Gastroesophageal sphincter (tissue), 4 donors: ENCODE measurements at regions not wholly inside any gene's neighbourhood (a gene's known extent, or its start where the extent isn't known, plus 50 kb on each side); places are given as distances from the start of the nearest gene placed in this dataset.
"Not testable (repeated sequence)": the region's sequence is repeated elsewhere in the genome, so short reads cannot be mapped to it uniquely, and the experiment has no call there.

Experiments used
- ATAC-seq: fragments of 150-250 bp; one replicate; pipeline ENCODE4 v1.9.1; 2016; ENCODE audit warnings: mild to moderate bottlenecking, moderate library complexity
- H3K27ac ChIP-seq, 4 donors: fragments of 200-600 bp; sonication (generic) in 3 of 4; 1 replicate in 3 of 4; 2 replicates in 1 of 4; pipeline ENCODE4 v1.5.1; 2016 to 2019
- H3K27me3 ChIP-seq: fragments of 200-600 bp; sonication (generic); one replicate; pipeline ENCODE4 v1.5.1; 2019
- H3K36me3 ChIP-seq, 2 donors: fragments of 200-600 bp; sonication (generic); one replicate each; pipeline ENCODE4 v1.5.1; 2019; ENCODE audit warnings: control low read depth in 1 of 2
- H3K4me1 ChIP-seq, 3 donors: fragments of 200-600 bp; sonication (generic); 1 replicate in 2 of 3; 2 replicates in 1 of 3; pipeline ENCODE4 v1.5.1; 2016 to 2019; ENCODE audit warnings: control low read depth in 2 of 3
- H3K4me3 ChIP-seq, 2 donors: fragments of 200-600 bp; sonication (generic); one replicate each; pipeline ENCODE4 v1.5.1; 2019; ENCODE audit warnings: mild to moderate bottlenecking in 1 of 2, moderate library complexity in 1 of 2
- H3K9me3 ChIP-seq, 3 donors: fragments of 200-600 bp; sonication (generic); one replicate each; pipeline ENCODE4 v1.5.1; 2017 to 2019; ENCODE audit warnings: control low read depth in 2 of 3
- EP300 ChIP-seq: sonication (generic); formaldehyde crosslinking; IDR thresholded peaks from one replicate; pipeline ENCODE4 v1.6.1; 2017; ENCODE audit warnings: antibody characterized with exemption, mild to moderate bottlenecking
- POLR2A ChIP-seq, 2 donors: fragments of 450-650 bp; IDR thresholded peaks; one replicate each; pipeline ENCODE4 v1.6.1; 2017; ENCODE audit warnings: antibody characterized with exemption in 2 of 2, mild to moderate bottlenecking in 2 of 2, moderate library complexity in 1 of 2
- POLR2AphosphoS5 ChIP-seq: sonication (generic); formaldehyde crosslinking; IDR thresholded peaks from one replicate; pipeline ENCODE4 v1.6.1; 2017; ENCODE audit warnings: antibody characterized with exemption
- WGBS, 2 donors: methylation state at CpG; one replicate each; pipeline ENCODE4 v1.1.5; 2018; ENCODE audit warnings: low coverage in 1 of 2; 5-methylcytosine and 5-hydroxymethylcytosine counted together
- TF ChIP-seq, protein P1 (sequence below), 4 experiments: fragments of 200-600 bp in 2 of 4; fragments of 450-650 bp in 2 of 4; sonication (generic) in 1 of 4; IDR thresholded peaks; one replicate each; pipeline ENCODE4 v1.5.1; 2017 to 2019; ENCODE audit warnings: antibody characterized with exemption in 4 of 4, mild to moderate bottlenecking in 2 of 4, moderate library complexity in 2 of 4

DNA sequence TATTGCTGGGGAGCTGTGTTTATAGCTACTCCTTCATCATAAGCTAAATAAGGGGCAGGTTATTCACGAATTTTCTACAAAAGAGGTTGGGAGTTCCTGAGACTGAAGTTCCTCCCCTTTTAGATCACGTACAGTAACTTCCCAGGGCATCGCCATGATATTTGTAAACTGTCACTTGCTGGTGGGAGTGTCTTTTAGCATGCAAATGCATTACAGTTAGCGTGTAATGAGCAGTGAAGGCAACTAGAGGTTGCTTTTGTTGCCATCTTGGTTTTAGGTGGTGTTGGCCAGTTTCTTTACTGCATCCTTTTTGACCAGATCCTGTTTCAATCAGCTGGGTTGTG lies 64.4 kb downstream of the IL12A start:
- Histone ChIP-seq H3K36me3 (no peaks in the 10 kb centered on the region), H3K4me1 (peaks cover 0 to 27% (median 0%) of the 10 kb centered on the region in 3 donors), H3K27me3 (no peaks in the 10 kb centered on the region), H3K9me3 (no peaks in the 10 kb centered on the region), H3K27ac (peak overlapping the region in 3 of 4 donors; percentile 35 to 45 (median 38)), H3K4me3 (peak overlapping the region; percentile 27 to 29)
- WGBS, 2 donors = 6 to 43% methylated on average over 3 to 4 of the region's 4 CpGs
- ATAC-seq = no peak
- TF ChIP-seq POLR2A (IDR thresholded peaks at IDR 0.05) = no peak
- no peak for TF ChIP-seq EP300
- TF ChIP-seq, protein P1, sequence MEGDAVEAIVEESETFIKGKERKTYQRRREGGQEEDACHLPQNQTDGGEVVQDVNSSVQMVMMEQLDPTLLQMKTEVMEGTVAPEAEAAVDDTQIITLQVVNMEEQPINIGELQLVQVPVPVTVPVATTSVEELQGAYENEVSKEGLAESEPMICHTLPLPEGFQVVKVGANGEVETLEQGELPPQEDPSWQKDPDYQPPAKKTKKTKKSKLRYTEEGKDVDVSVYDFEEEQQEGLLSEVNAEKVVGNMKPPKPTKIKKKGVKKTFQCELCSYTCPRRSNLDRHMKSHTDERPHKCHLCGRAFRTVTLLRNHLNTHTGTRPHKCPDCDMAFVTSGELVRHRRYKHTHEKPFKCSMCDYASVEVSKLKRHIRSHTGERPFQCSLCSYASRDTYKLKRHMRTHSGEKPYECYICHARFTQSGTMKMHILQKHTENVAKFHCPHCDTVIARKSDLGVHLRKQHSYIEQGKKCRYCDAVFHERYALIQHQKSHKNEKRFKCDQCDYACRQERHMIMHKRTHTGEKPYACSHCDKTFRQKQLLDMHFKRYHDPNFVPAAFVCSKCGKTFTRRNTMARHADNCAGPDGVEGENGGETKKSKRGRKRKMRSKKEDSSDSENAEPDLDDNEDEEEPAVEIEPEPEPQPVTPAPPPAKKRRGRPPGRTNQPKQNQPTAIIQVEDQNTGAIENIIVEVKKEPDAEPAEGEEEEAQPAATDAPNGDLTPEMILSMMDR (IDR thresholded peaks at IDR 0.05) = no peak
- TF ChIP-seq POLR2AphosphoS5 = no peak

DNA sequence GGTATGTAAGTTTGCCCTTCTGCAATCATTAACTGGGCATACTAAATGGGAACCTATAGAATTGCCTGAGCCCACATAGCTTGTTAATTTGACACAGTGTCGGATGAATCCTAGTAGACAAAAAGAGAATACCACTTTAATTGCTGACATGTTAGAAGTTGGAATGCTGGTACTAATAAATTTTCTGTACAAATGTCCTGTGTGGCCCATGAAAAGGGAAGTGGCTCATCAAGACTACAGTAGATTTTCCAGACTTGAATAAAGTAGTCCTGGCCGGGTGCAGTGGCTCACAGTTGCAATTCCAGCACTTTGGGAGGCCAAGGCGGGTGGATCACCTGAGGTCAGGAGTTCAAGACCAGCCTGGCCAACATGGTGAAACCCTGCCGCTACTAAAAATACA lies 66.2 kb downstream of the IL12A start:
- H3K4me3 ChIP-seq, H3K36me3 ChIP-seq, H3K27me3 ChIP-seq, H3K27ac ChIP-seq, ATAC-seq, H3K9me3 ChIP-seq: not testable (repeated sequence)
- H3K4me1 ChIP-seq = peaks cover 0 to 15% (median 0%) of the 10 kb centered on the region in 3 donors
- WGBS, 2 donors = 86% methylated on average over 4 of the region's 4 CpGs; no CpG with 5 or more reads in 1 of the 2 donors

DNA sequence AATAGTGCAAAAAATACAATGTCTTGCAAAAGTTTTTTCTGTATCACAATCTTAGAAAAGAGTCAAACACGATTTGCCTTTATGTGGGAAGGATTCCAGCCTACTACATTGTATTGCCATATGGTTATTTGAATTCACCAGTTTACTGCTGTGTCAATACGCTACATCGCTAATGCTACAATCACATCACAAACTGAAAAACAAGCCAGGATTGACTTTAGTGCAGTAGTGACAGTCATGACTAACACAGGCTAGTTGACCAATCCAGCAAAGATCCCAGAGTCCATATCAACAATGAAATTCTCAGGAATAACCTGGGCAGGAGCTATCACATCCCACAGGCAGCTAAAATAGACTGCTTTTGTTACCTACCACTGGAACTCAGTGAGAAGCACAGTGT lies 67.0 kb downstream of the IL12A start:
- Histone ChIP-seq H3K9me3 (no peaks in the 10 kb centered on the region), H3K4me1 (peaks cover 0 to 14% (median 0%) of the 10 kb centered on the region in 3 donors), H3K36me3 (no peaks in the 10 kb centered on the region), H3K4me3 (no peak overlapping the region), H3K27me3 (no peaks in the 10 kb centered on the region), H3K27ac (no peak overlapping the region)
- WGBS, 2 donors = 83 to 85% methylated on average over 1 to 3 of the region's 3 CpGs
- TF ChIP-seq EP300 (no peak), POLR2AphosphoS5 (no peak), POLR2A (IDR thresholded peaks at IDR 0.05) (no peak)
- TF ChIP-seq, protein P1 (IDR thresholded peaks at IDR 0.05) = no peak
- ATAC-seq = no peak

DNA sequence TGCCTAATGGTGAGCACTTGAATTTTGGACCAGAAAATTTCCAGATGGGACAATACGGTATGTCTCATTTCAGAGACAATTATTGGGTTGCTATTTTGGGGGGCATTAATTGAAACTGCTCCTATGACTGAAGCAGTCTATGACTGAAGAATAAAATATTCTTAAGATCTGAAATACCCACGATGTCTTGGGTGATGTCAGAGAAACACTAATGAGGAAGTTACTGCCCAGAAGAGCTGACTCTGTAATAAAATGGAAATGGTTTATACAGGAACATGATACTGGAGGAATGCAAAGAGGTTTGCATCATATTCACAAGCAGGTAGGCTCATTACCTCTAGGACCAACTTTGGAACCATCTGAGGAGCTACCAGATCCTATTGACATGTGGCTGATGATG lies 68.7 kb downstream of the IL12A start:
- Histone ChIP-seq H3K27ac (no peak overlapping the region), H3K4me3 (no peak overlapping the region), H3K36me3 (no peaks in the 10 kb centered on the region), H3K9me3 (no peaks in the 10 kb centered on the region), H3K4me1 (peaks cover 0 to 9% (median 0%) of the 10 kb centered on the region in 3 donors), H3K27me3 (no peaks in the 10 kb centered on the region)
- no peak for ATAC-seq
- TF ChIP-seq, protein P1 (IDR thresholded peaks at IDR 0.05) = no peak
- no peak for TF ChIP-seq POLR2A (IDR thresholded peaks at IDR 0.05)
- no peak for TF ChIP-seq EP300
- TF ChIP-seq POLR2AphosphoS5 = no peak
- WGBS, 2 donors = 66 to 88% methylated on average over 1 to 2 of the region's 2 CpGs

DNA sequence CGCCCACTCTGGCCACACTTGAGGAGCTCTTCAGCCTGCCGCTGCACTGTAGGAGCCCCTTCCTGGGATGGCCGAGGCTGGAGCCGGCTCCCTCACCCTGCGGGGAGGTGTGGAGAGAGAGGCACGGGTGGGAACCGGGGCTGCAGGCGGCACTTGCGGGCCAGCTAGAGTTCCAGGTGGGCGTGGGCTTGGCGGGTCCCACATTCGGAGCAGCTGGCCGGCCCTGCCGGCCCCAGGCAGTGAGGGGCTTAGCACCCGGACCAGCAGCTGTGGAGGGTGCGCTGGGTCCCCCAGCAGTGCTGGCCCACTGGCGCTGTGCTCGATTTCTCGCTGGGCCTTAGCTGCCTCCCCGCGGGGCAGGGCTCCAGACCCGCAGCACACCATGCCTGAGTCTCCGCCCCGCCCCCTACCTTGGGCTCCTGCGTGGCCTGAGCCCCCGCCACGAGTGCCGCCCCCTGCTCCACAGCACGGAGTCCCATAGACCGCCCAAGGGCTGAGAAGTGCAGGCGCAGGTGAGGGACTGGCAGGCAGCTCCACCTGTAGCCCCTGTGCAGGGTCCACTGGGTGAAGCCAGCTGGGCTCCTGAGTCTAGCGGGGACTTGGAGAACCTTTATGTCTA lies 71.9 kb downstream of the IL12A start:
- H3K27me3 ChIP-seq = no peaks in the 10 kb centered on the region
- no peak overlapping the region for H3K27ac ChIP-seq
- TF ChIP-seq EP300 = no peak
- TF ChIP-seq, protein P1 (IDR thresholded peaks at IDR 0.05) = no peak
- no peak for TF ChIP-seq POLR2AphosphoS5
- TF ChIP-seq POLR2A (IDR thresholded peaks at IDR 0.05) = no peak
- no peaks in the 10 kb centered on the region for H3K36me3 ChIP-seq
- WGBS, 2 donors = no CpG with 5 or more reads among the region's 32 CpGs
- no peaks in the 10 kb centered on the region for H3K4me1 ChIP-seq
- no peak for ATAC-seq
- H3K4me3 ChIP-seq = no peak overlapping the region
- no peaks in the 10 kb centered on the region for H3K9me3 ChIP-seq
